Keratinocyte (primary cell): ENCODE measurements at regions not wholly inside any gene's neighbourhood (a gene's known extent, or its start where the extent isn't known, plus 50 kb on each side); places are given as distances from the start of the nearest gene placed in this dataset.
"Not testable (repeated sequence)": the region's sequence is repeated elsewhere in the genome, so short reads cannot be mapped to it uniquely, and the experiment has no call there.

Source experiments
- DNase-seq: peaks from one replicate; pipeline ENCODE4 v3.0.0-alpha.2; 2011; ENCODE audit warnings: low read depth, missing footprints, low spot score
- FAIRE-seq: peaks from 2 replicates; lab custom pipeline; 2011; peaks lifted over from hg19 to GRCh38; lab: Jason Lieb, UNC
- H2AFZ ChIP-seq: 2 replicates; pipeline ENCODE4 v1.6.0; 2012; ENCODE audit warnings: low read length, control low read depth, inconsistent platforms; ENCODE audit not compliant: control insufficient read depth
- H3K27ac ChIP-seq: 2 replicates; pipeline ENCODE4 v1.5.1; 2011; ENCODE audit warnings: low read length; ENCODE audit not compliant: control insufficient read depth, insufficient read depth
- H3K27me3 ChIP-seq: 3 replicates; pipeline ENCODE4 v1.6.0; 2011; ENCODE audit warnings: low read length; ENCODE audit not compliant: control insufficient read depth, insufficient read depth; ENCODE audit errors: extremely low read depth
- H3K36me3 ChIP-seq, 2 experiments: 2 replicates in 1 of 2; 3 replicates in 1 of 2; pipeline ENCODE4 v1.5.1; 2011; ENCODE audit warnings: low read length in 2 of 2, mild to moderate bottlenecking in 1 of 2; ENCODE audit not compliant: control insufficient read depth in 2 of 2, insufficient read depth in 2 of 2; ENCODE audit errors: extremely low read depth in 1 of 2
- H3K4me1 ChIP-seq: 3 replicates; pipeline ENCODE4 v1.5.1; 2011; ENCODE audit warnings: low read length; ENCODE audit not compliant: control insufficient read depth, insufficient read depth; ENCODE audit errors: extremely low read depth
- H3K4me2 ChIP-seq: 3 replicates; pipeline ENCODE4 v1.6.0; 2011; ENCODE audit warnings: low read depth, low read length; ENCODE audit not compliant: control insufficient read depth, insufficient read depth; ENCODE audit errors: extremely low read depth
- H3K4me3 ChIP-seq, 3 experiments: fragments of 200-600 bp in 1 of 3; sonication (generic) in 1 of 3; 2 replicates in 2 of 3; 3 replicates in 1 of 3; pipeline ENCODE4 v1.5.1; 2011 to 2016; ENCODE audit warnings: low read length in 3 of 3, mild to moderate bottlenecking in 3 of 3, control low read depth in 2 of 3, inconsistent platforms in 1 of 3, low read depth in 1 of 3, mixed read lengths in 1 of 3, mixed run types in 1 of 3, moderate library complexity in 1 of 3; ENCODE audit not compliant: control insufficient read depth in 2 of 3, insufficient read depth in 2 of 3; ENCODE audit errors: extremely low read depth in 1 of 3
- H3K79me2 ChIP-seq: 2 replicates; pipeline ENCODE4 v1.6.0; 2012; ENCODE audit warnings: low read length; ENCODE audit not compliant: control insufficient read depth, insufficient read depth
- H3K9ac ChIP-seq: 3 replicates; pipeline ENCODE4 v1.6.0; 2011; ENCODE audit warnings: low read length; ENCODE audit not compliant: control insufficient read depth, insufficient read depth; ENCODE audit errors: extremely low read depth
- H3K9me1 ChIP-seq: 3 replicates; pipeline ENCODE4 v1.6.0; 2011; ENCODE audit warnings: low read length; ENCODE audit not compliant: control insufficient read depth, insufficient read depth; ENCODE audit errors: extremely low read depth
- H3K9me3 ChIP-seq: 2 replicates; pipeline ENCODE4 v1.5.1; 2012; ENCODE audit warnings: low read depth, low read length; ENCODE audit not compliant: control insufficient read depth
- H4K20me1 ChIP-seq: 3 replicates; pipeline ENCODE4 v1.6.0; 2011; ENCODE audit warnings: low read length; ENCODE audit not compliant: control insufficient read depth, insufficient read depth; ENCODE audit errors: extremely low read depth
- CTCF ChIP-seq, 3 experiments: IDR thresholded peaks in 1 of 3; conservative IDR thresholded peaks in 1 of 3; optimal IDR thresholded peaks in 1 of 3; 2 replicates in 2 of 3; 3 replicates in 1 of 3; pipeline versions ENCODE3 to v1.5.1; 2011; ENCODE audit warnings: low read length in 3 of 3, mild to moderate bottlenecking in 3 of 3, moderate library complexity in 2 of 3, control low read depth in 1 of 3, inconsistent platforms in 1 of 3; ENCODE audit not compliant: insufficient read depth in 2 of 3; ENCODE audit errors: extremely low read depth in 1 of 3
- EZH2 ChIP-seq: IDR thresholded peaks from one replicate; pipeline ENCODE4 v1.6.1; 2012; ENCODE audit warnings: inconsistent platforms, mild to moderate bottlenecking, low read length, moderate library complexity
- dilution Hi-C: fragments of 300-500 bp; cut with MboI; formaldehyde crosslinking; loops from one replicate; pipeline ENCODE4 v1.7.0; 2020; ENCODE audit warnings: low sequenced_read_pairs; ENCODE audit not compliant: extremely low pct_ligation_motif_present

GRCh38 chr16:82281544-82281943, 111.5 kb upstream of the MPHOSPH6 start:
- Histone ChIP-seq H3K27ac (no peak overlapping the region), H3K9me3 (no peaks in the 10 kb centered on the region), H3K9me1 (no peaks in the 10 kb centered on the region), H3K4me1 (no peaks in the 10 kb centered on the region), H3K9ac (no peak overlapping the region), H2AFZ (no peak overlapping the region), H4K20me1 (no peaks in the 10 kb centered on the region), H3K36me3 (no peaks in the 10 kb centered on the region), H3K4me2 (no peak overlapping the region), H3K27me3 (peaks cover 10% of the 10 kb centered on the region), H3K4me3 (no peak overlapping the region), H3K79me2 (no peaks in the 10 kb centered on the region)
- dilution Hi-C loops: no loop called here
- TF ChIP-seq EZH2 (no peak), CTCF (optimal IDR thresholded peaks at IDR 0.05 in 1 of 3, IDR thresholded peaks at IDR 0.05 in 1 of 3, conservative IDR thresholded peaks at IDR 0.05 in 1 of 3; ENCODE audit: extremely low read depth in 1 of 3, insufficient read depth in 2 of 3, low read length in 3 of 3) (no peak)
- no peak for FAIRE-seq
- no peak for DNase-seq

- Histone ChIP-seq H3K4me3 (no peak overlapping the region), H3K4me2 (no peak overlapping the region), H3K79me2 (no peaks in the 10 kb centered on the region), H3K9ac (no peak overlapping the region), H4K20me1 (no peaks in the 10 kb centered on the region), H3K27me3 (peaks cover 8% of the 10 kb centered on the region), H3K9me3 (no peaks in the 10 kb centered on the region), H3K9me1 (no peaks in the 10 kb centered on the region), H3K36me3 (no peaks in the 10 kb centered on the region), H2AFZ (no peak overlapping the region), H3K27ac (no peak overlapping the region), H3K4me1 (no peaks in the 10 kb centered on the region)
- DNase-seq: no peak
- no peak for TF ChIP-seq EZH2
- TF ChIP-seq CTCF (optimal IDR thresholded peaks at IDR 0.05 in 1 of 3, IDR thresholded peaks at IDR 0.05 in 1 of 3, conservative IDR thresholded peaks at IDR 0.05 in 1 of 3; ENCODE audit: extremely low read depth in 1 of 3, insufficient read depth in 2 of 3, low read length in 3 of 3): no peak
- dilution Hi-C loops: no loop called here
- no peak for FAIRE-seq
Observed at GRCh38 chr16:82280867-82281266, 110.8 kb upstream of the MPHOSPH6 start.

GRCh38 chr16:82275349-82275748, 105.3 kb upstream of the MPHOSPH6 start:
- H3K36me3 ChIP-seq, H3K4me2 ChIP-seq, H3K79me2 ChIP-seq, dilution Hi-C loops, H3K4me1 ChIP-seq, H3K27ac ChIP-seq, H3K27me3 ChIP-seq, H3K9me3 ChIP-seq, H4K20me1 ChIP-seq, H3K9me1 ChIP-seq, DNase-seq, H3K4me3 ChIP-seq, H3K9ac ChIP-seq, FAIRE-seq, H2AFZ ChIP-seq: not testable (repeated sequence)
